Astrocyte (in vitro differentiated cells and primary cell): ENCODE measurements at regions not wholly inside any gene's neighbourhood (a gene's known extent, or its start where the extent isn't known, plus 50 kb on each side); places are given as distances from the start of the nearest gene placed in this dataset.

Experiments
- CTCF ChIP-seq: IDR thresholded peaks from 2 replicates; pipeline ENCODE4 v1.5.1; 2011; ENCODE audit warnings: low read depth, mild to moderate bottlenecking, inconsistent platforms, low read length, moderate library complexity; ENCODE audit not compliant: insufficient read depth
- EZH2 ChIP-seq: IDR thresholded peaks from 2 replicates; pipeline ENCODE4 v1.6.1; 2012; ENCODE audit warnings: mild to moderate bottlenecking, low read length, inconsistent platforms; ENCODE audit not compliant: insufficient read depth

DNA sequence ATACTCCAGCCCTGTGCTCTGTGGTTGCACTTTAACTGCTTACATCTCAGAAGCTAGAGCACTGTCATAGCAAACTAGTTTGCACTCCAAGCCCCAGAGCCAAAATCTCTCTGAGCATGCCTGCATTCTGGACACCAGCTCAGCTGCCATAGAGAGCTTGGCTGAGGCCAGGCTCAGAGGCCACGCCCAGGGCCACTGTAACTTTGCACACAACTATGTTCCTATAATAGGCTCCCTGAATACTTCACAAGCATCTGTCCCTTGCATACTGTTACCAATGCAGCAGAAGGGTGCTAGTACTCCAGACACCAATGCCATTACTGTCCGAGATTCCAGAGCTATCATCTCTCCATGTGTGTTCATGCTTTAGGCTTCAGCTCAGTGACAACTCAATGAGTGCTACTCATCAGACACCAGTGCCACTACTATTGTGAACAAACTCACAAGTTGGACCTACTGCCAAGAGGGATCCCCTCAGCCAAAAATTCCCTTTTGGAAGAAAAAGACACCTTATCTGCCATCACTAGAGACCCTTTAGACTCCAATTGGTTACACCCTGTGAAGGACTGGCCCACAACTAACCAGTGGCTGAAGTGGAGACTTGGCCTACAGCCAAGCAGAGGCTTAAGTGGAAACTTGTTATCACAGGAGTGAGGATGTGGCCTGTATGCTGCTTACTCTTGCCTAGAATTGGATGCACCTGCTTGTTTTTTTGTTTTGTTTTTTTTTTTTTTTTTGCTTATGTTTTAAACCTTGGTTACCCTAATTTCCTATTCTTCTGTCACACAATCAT is 211.6 kb upstream of the MAGI2 start:
- TF ChIP-seq CTCF (no peak), EZH2 (no peak)
